SKM-1 (cell line): ENCODE measurements at regions not wholly inside any gene's neighbourhood (a gene's known extent, or its start where the extent isn't known, plus 50 kb on each side); places are given as distances from the start of the nearest gene placed in this dataset.

ENCODE experiments used
- DNase-seq: peaks from one replicate; lab custom pipeline; 2025; ENCODE audit not compliant: unreplicated experiment; lab: John Stamatoyannopoulos, UW

DNA sequence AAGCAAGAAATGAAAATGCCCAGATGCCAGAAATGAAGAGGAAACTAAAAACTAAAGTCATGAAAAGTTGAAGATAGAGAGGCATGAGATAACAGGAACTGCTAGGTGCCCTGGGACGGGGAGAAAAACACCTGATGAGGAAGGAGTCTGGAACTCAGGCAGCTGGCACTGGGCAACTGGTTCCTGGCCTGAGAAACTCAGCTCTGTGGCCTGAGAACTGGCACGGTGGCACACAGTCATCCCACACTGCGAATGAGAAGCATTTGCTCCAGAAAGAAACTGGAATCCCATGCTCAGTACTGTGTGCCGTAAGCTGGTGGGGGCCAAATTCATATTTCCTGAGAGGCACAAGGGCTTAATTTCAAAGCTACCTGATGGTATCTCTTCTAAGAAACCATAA lies 53.6 kb upstream of the RORA start:
- DNase-seq = no peak

DNA sequence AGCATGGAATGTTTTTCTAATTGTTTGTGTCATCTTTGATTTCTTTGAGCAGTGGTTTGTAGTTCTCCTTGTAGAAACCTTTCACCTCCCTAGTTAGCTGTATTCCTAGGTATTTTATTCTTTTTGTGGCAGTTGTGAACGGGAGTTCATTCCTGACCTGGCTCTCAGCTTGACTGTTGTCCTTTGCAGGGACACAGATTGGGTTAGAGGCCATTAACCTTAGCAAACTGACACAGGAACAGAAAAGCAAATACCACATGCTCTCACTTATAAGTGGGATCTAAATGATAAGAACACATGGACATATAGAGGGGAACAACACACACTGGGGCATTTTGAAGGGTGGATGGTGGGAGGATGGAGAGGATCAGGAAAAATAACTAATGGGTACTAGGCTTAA lies 52.2 kb upstream of the RORA start:
- DNase-seq = no peak
